ENCODE measurements at regions not wholly inside any gene's neighbourhood (a gene's known extent, or its start where the extent isn't known, plus 50 kb on each side); places are given as distances from the start of the nearest gene placed in this dataset.

GRCh38 chr21:22927469-22927868, 1929.3 kb downstream of the NCAM2 start:
- Mint-ChIP-seq H3K9me3 (peaks cover 3% of the 10 kb centered on the region), H3K27me3 (no peaks in the 10 kb centered on the region), H3K4me1 (no peaks in the 10 kb centered on the region), H3K36me3 (ENCODE audit: low read depth) (no peaks in the 10 kb centered on the region), H3K4me3 (no peak overlapping the region), H3K27ac (no peak overlapping the region)
- ChIA-PET CTCF (no interaction called here), POLR2A (no interaction called here)
- DNase-seq: no peak

- no peaks in the 10 kb centered on the region for H3K4me1 Mint-ChIP-seq
- H3K27ac Mint-ChIP-seq: no peak overlapping the region
- DNase-seq: no peak
- H3K36me3 Mint-ChIP-seq (ENCODE audit: low read depth): no peaks in the 10 kb centered on the region
- ChIA-PET CTCF (interaction anchor here (0.5 kb wide), 1 partner anchor 74 kb away, joined by 3 read pairs; no protein-coding TSS in a partner anchor), POLR2A (no interaction called here)
- no peaks in the 10 kb centered on the region for H3K27me3 Mint-ChIP-seq
- no peak overlapping the region for H3K4me3 Mint-ChIP-seq
- H3K9me3 Mint-ChIP-seq: peaks cover 8% of the 10 kb centered on the region
Observed at GRCh38 chr21:22941779-22942490, 1943.7 kb downstream of the NCAM2 start.

- H3K36me3 Mint-ChIP-seq (ENCODE audit: low read depth): no peaks in the 10 kb centered on the region
Observed at GRCh38 chr21:22955559-22955958, 1957.3 kb downstream of the NCAM2 start.

GRCh38 chr21:22961258-22961657, 1963.0 kb downstream of the NCAM2 start:
- CTCF ChIA-PET: no interaction called here
- POLR2A ChIA-PET: no interaction called here
- Mint-ChIP-seq H3K27me3 (no peaks in the 10 kb centered on the region), H3K4me1 (no peaks in the 10 kb centered on the region), H3K36me3 (ENCODE audit: low read depth) (no peaks in the 10 kb centered on the region), H3K4me3 (no peak overlapping the region), H3K9me3 (peaks cover 2% of the 10 kb centered on the region), H3K27ac (no peak overlapping the region)
- no peak for DNase-seq

More at GRCh38 chr21:22955559-22955958, 1957.3 kb downstream of the NCAM2 start:
- Mint-ChIP-seq H3K4me1 (no peaks in the 10 kb centered on the region), H3K27me3 (no peaks in the 10 kb centered on the region), H3K9me3 (peaks cover 1% of the 10 kb centered on the region), H3K4me3 (no peak overlapping the region), H3K27ac (no peak overlapping the region)
- ChIA-PET CTCF (no interaction called here), POLR2A (no interaction called here)
- no peak for DNase-seq

DNA sequence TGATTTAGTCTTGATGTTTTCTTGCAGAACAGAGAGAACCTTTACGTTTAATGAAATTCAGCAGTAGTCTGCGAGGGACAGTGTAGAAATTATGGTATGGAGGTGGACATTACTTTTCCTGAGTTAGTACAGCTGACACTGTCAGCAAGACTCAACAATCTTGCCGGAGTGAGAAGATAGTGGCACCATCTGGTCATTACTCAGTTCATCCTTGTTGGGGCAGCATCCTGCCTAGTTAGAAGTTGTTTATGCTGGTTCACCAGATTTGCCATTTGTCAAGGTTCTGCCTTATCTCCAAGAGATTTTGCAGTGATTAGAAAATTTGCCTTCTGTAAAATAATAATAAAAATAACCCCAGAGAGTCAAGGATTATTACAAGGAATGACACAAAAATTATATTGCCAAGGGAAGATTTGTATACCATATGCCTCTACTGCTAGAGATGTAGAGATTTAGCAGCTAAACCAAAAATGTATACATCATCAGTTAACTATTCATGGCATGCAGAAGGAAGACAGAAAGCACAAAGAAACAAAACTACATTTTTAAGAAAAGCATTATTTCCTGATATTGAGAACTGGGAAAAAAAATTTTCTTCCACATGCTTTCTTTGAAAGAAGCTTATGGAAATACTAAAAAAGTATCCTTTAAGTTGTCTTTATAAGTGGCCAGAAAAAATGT, 1967.4 kb downstream of the NCAM2 start:
- no peaks in the 10 kb centered on the region for H3K4me1 Mint-ChIP-seq
- H3K27ac Mint-ChIP-seq: no peak overlapping the region
- H3K9me3 Mint-ChIP-seq: peaks cover 2% of the 10 kb centered on the region
- H3K27me3 Mint-ChIP-seq: no peaks in the 10 kb centered on the region
- ChIA-PET CTCF (no interaction called here), POLR2A (no interaction called here)
- H3K36me3 Mint-ChIP-seq (ENCODE audit: low read depth): no peaks in the 10 kb centered on the region
- no peak overlapping the region for H3K4me3 Mint-ChIP-seq
- no peak for DNase-seq

GRCh38 chr21:22981819-22982218, 1983.6 kb downstream of the NCAM2 start:
- no peak for DNase-seq
- Mint-ChIP-seq H3K4me1 (no peaks in the 10 kb centered on the region), H3K9me3 (peaks cover 6% of the 10 kb centered on the region), H3K36me3 (ENCODE audit: low read depth) (no peaks in the 10 kb centered on the region), H3K27ac (no peak overlapping the region), H3K27me3 (no peaks in the 10 kb centered on the region), H3K4me3 (no peak overlapping the region)
- ChIA-PET POLR2A (no interaction called here), CTCF (no interaction called here)

DNA sequence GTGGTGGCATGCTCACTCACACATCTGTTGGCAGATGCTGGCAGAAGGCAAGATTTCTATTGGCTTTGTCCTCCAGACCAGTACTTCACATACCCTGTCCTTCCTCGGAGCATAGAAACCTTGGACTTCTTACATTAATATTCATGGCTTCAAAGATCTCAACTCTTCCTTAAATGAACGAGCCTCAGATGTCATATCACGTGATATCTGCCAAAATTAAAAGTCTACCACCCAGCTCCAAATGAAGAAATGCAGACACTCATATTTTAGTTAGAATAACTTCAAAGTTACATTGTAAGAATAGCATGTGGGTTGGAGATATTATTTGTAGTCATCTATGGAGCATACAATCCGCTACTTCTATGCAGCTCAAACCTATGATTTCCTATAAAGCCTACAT, 1994.9 kb downstream of the NCAM2 start:
- H3K27me3 Mint-ChIP-seq: no peaks in the 10 kb centered on the region
- H3K4me3 Mint-ChIP-seq: no peak overlapping the region
- no peak for DNase-seq
- CTCF ChIA-PET: no interaction called here
- H3K27ac Mint-ChIP-seq: no peak overlapping the region
- no peaks in the 10 kb centered on the region for H3K4me1 Mint-ChIP-seq
- peaks cover 14% of the 10 kb centered on the region for H3K9me3 Mint-ChIP-seq
- H3K36me3 Mint-ChIP-seq (ENCODE audit: low read depth): no peaks in the 10 kb centered on the region
- POLR2A ChIA-PET: no interaction called here

- no peak overlapping the region for H3K4me3 Mint-ChIP-seq
- no peaks in the 10 kb centered on the region for H3K27me3 Mint-ChIP-seq
- peaks cover 14% of the 10 kb centered on the region for H3K9me3 Mint-ChIP-seq
- no peaks in the 10 kb centered on the region for H3K36me3 Mint-ChIP-seq (ENCODE audit: low read depth)
- POLR2A ChIA-PET: no interaction called here
- no peak overlapping the region for H3K27ac Mint-ChIP-seq
- H3K4me1 Mint-ChIP-seq: no peaks in the 10 kb centered on the region
- CTCF ChIA-PET: no interaction called here
- no peak for DNase-seq
Observed at GRCh38 chr21:22993822-22994574, 1995.8 kb downstream of the NCAM2 start.

GRCh38 chr21:23003951-23004350, 2005.7 kb downstream of the NCAM2 start:
- no peaks in the 10 kb centered on the region for H3K4me1 Mint-ChIP-seq
- no peak for DNase-seq
- H3K9me3 Mint-ChIP-seq: peaks cover 4% of the 10 kb centered on the region
- ChIA-PET CTCF (no interaction called here), POLR2A (no interaction called here)
- no peaks in the 10 kb centered on the region for H3K36me3 Mint-ChIP-seq (ENCODE audit: low read depth)
- no peak overlapping the region for H3K27ac Mint-ChIP-seq
- H3K4me3 Mint-ChIP-seq: no peak overlapping the region
- no peaks in the 10 kb centered on the region for H3K27me3 Mint-ChIP-seq

- Mint-ChIP-seq H3K4me3 (no peak overlapping the region), H3K9me3 (peaks cover 2% of the 10 kb centered on the region), H3K36me3 (ENCODE audit: low read depth) (no peaks in the 10 kb centered on the region), H3K27me3 (no peaks in the 10 kb centered on the region), H3K4me1 (no peaks in the 10 kb centered on the region), H3K27ac (no peak overlapping the region)
- ChIA-PET POLR2A (no interaction called here), CTCF (no interaction called here)
- DNase-seq: no peak
Observed at GRCh38 chr21:23008601-23009202, 2010.5 kb downstream of the NCAM2 start.

DNA sequence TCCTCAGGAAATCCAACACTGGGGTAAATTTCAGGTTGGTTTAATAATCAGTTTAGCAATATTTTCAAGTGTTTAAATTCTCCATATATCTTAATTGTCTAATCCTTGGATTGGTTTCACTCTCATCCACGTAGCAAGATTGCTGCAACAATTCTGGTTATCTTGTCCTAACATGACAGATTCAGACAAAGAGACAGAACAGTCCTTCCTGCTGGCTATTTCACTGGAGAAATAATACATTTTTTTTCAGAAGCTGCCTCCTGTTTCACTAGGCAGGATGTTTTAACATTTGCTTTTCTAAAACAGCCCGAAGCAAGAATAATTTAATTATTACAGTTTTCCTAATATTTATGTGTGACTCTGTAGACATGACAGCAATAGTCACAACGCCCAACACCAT, 2011.2 kb downstream of the NCAM2 start:
- Mint-ChIP-seq H3K36me3 (ENCODE audit: low read depth) (no peaks in the 10 kb centered on the region), H3K4me3 (no peak overlapping the region), H3K4me1 (no peaks in the 10 kb centered on the region), H3K27ac (no peak overlapping the region), H3K9me3 (peaks cover 3% of the 10 kb centered on the region), H3K27me3 (no peaks in the 10 kb centered on the region)
- ChIA-PET CTCF (no interaction called here), POLR2A (no interaction called here)
- no peak for DNase-seq

DNA sequence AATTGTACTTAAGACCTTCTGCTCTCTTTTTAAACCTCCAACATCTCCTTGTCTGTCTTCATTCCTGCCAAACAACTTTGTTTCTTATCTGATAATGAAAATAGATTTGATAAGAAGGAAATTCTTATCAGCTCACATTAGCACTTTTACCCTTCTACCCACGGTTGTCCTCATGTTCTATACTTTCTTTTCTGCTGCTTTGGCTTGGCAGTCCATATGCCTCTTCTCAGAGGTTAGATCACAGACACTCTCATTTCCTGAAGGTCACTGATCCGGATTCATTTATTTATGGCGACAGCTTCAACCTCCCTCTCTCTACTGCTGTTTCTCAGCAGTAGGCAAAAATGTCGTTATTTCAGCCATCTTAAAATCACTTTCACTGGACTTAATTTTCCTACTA, 2015.8 kb downstream of the NCAM2 start:
- CTCF ChIA-PET: no interaction called here

DNA sequence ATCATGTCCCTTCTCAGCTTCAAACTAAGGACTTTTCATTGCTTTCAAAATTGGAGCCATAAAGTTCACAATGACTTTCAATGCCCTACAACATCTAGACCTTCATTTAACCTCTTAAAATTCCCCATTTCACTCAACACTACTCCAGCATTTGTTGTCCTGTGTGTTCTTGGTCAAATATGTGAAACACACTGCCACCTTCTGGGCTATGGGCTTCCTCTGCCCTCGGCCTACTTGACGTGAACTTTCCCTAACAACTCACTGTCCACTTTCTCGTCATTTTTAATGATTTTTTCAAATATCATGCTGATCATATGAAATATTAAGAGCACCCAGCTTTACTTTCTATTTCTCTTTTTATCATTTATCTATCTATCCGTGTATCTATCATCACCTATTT, 2018.4 kb downstream of the NCAM2 start:
- H3K27me3 Mint-ChIP-seq: no peaks in the 10 kb centered on the region
- POLR2A ChIA-PET: no interaction called here

More for the DNA sequence above, 2015.8 kb downstream of the NCAM2 start:
- H3K36me3 Mint-ChIP-seq (ENCODE audit: low read depth): no peaks in the 10 kb centered on the region
- H3K27me3 Mint-ChIP-seq: no peaks in the 10 kb centered on the region
- POLR2A ChIA-PET: no interaction called here
- H3K4me1 Mint-ChIP-seq: no peaks in the 10 kb centered on the region
- no peak overlapping the region for H3K27ac Mint-ChIP-seq
- no peak overlapping the region for H3K4me3 Mint-ChIP-seq
- H3K9me3 Mint-ChIP-seq: peaks cover 6% of the 10 kb centered on the region
- DNase-seq: no peak

More for the DNA sequence above, 2018.4 kb downstream of the NCAM2 start:
- Mint-ChIP-seq H3K4me1 (no peaks in the 10 kb centered on the region), H3K4me3 (no peak overlapping the region), H3K36me3 (ENCODE audit: low read depth) (no peaks in the 10 kb centered on the region), H3K27ac (no peak overlapping the region), H3K9me3 (peaks cover 12% of the 10 kb centered on the region)
- no peak for DNase-seq
- CTCF ChIA-PET: no interaction called here

Measured in activated CD4-positive, alpha-beta memory T cell treated with anti-CD3 and anti-CD28 coated beads, Interleukin-2, amount 10 ng/mL, durations not matched to agents 7 days and 5 days (primary cell).